ENCODE measurements at regions not wholly inside any gene's neighbourhood (a gene's known extent, or its start where the extent isn't known, plus 50 kb on each side); places are given as distances from the start of the nearest gene placed in this dataset.

- no peak overlapping the region for H3K27ac ChIP-seq (ENCODE audit: low read depth, low read length)
Measured at GRCh38 chr3:193784822-193785221, 191.8 kb downstream of the OPA1 start.

GRCh38 chr3:193787496-193787870, 194.5 kb downstream of the OPA1 start:
- H3K4me3 ChIP-seq (ENCODE audit: low read length) = no peak overlapping the region
- Mint-ChIP-seq H3K4me1 (peaks cover 0 to 9% (median 0%) of the 10 kb centered on the region in 7 donors), H3K4me3 (no peak overlapping the region), H3K9me3 (no peaks in the 10 kb centered on the region), H3K36me3 (no peaks in the 10 kb centered on the region), H3K27ac (no peak overlapping the region), H3K27me3 (peaks cover 13 to 51% (median 19%) of the 10 kb centered on the region in 5 donors)
- H3K27me3 ChIP-seq (ENCODE audit: control insufficient read depth in 2 of 2, insufficient read depth in 2 of 2, low read length in 2 of 2) = no peaks in the 10 kb centered on the region
- ChIA-PET CTCF (no interaction called here), POLR2A (interaction anchor here (0.6 kb wide), 1 partner anchor 526 kb away, joined by 3 read pairs; no protein-coding TSS in a partner anchor)
- no peaks in the 10 kb centered on the region for H3K9me3 ChIP-seq (ENCODE audit: control insufficient read depth in 2 of 3, low read length in 3 of 3)
- DNase-seq (no peak), ATAC-seq (no peak)
- H3K27ac ChIP-seq (ENCODE audit: low read depth, low read length) = no peak overlapping the region
- intact Hi-C loops (cut with micrococcal nuclease) = loop anchor here in 1 of 2 donors (10.0 kb wide), 1 partner anchor 123 kb away; no protein-coding TSS in a partner anchor
- H3K36me3 ChIP-seq (ENCODE audit: control insufficient read depth in 2 of 3, insufficient read depth in 3 of 3, low read length in 3 of 3) = no peaks in the 10 kb centered on the region
- H3K4me1 ChIP-seq (ENCODE audit: control insufficient read depth in 2 of 2, insufficient read depth in 2 of 2, low read length in 2 of 2) = no peaks in the 10 kb centered on the region

More at GRCh38 chr3:193784822-193785221, 191.8 kb downstream of the OPA1 start:
- no peaks in the 10 kb centered on the region for H3K4me1 ChIP-seq (ENCODE audit: control insufficient read depth in 2 of 2, insufficient read depth in 2 of 2, low read length in 2 of 2)
- no peaks in the 10 kb centered on the region for H3K36me3 ChIP-seq (ENCODE audit: control insufficient read depth in 2 of 3, insufficient read depth in 3 of 3, low read length in 3 of 3)
- intact Hi-C loops (cut with micrococcal nuclease) = loop anchor here in 1 of 2 donors (5.0 to 10.0 kb wide), 2 partner anchors 120 to 352 kb away; partner anchors contain the start of gene HES1
- CTCF ChIA-PET = interaction anchor here (1.2 kb wide), 1 partner anchor 531 kb away, joined by 4 read pairs; no protein-coding TSS in a partner anchor
- no peaks in the 10 kb centered on the region for H3K36me3 Mint-ChIP-seq
- H3K27me3 Mint-ChIP-seq = peaks cover 13 to 57% (median 32%) of the 10 kb centered on the region in 5 donors
- H3K9me3 Mint-ChIP-seq = no peaks in the 10 kb centered on the region
- no peak overlapping the region for H3K27ac Mint-ChIP-seq
- H3K9me3 ChIP-seq (ENCODE audit: control insufficient read depth in 2 of 3, low read length in 3 of 3) = no peaks in the 10 kb centered on the region
- H3K27me3 ChIP-seq (ENCODE audit: control insufficient read depth in 2 of 2, insufficient read depth in 2 of 2, low read length in 2 of 2) = no peaks in the 10 kb centered on the region
- no peak overlapping the region for H3K4me3 ChIP-seq (ENCODE audit: low read length)
- DNase-seq (no peak), ATAC-seq (no peak)
- no peak overlapping the region for H3K4me3 Mint-ChIP-seq
- peaks cover 0 to 18% (median 0%) of the 10 kb centered on the region in 7 donors for H3K4me1 Mint-ChIP-seq
- POLR2A ChIA-PET = no interaction called here

GRCh38 chr3:193788189-193788991, 195.4 kb downstream of the OPA1 start:
- no peaks in the 10 kb centered on the region for H3K27me3 ChIP-seq (ENCODE audit: control insufficient read depth in 2 of 2, insufficient read depth in 2 of 2, low read length in 2 of 2)
- intact Hi-C loops (cut with micrococcal nuclease) = loop anchor here (2.0 to 10.0 kb wide), 2 partner anchors 124 to 526 kb away; no protein-coding TSS in a partner anchor

GRCh38 chr3:193789455-193789854, 196.4 kb downstream of the OPA1 start:
- ATAC-seq (no peak), DNase-seq (no peak)
- no peaks in the 10 kb centered on the region for H3K27me3 ChIP-seq (ENCODE audit: control insufficient read depth in 2 of 2, insufficient read depth in 2 of 2, low read length in 2 of 2)
- no peak overlapping the region for H3K4me3 Mint-ChIP-seq
- H3K4me1 ChIP-seq (ENCODE audit: control insufficient read depth in 2 of 2, insufficient read depth in 2 of 2, low read length in 2 of 2) = no peaks in the 10 kb centered on the region
- ChIA-PET CTCF (no interaction called here), POLR2A (no interaction called here)
- peaks cover 0 to 9% (median 0%) of the 10 kb centered on the region in 7 donors for H3K4me1 Mint-ChIP-seq
- no peaks in the 10 kb centered on the region for H3K9me3 Mint-ChIP-seq
- no peaks in the 10 kb centered on the region for H3K9me3 ChIP-seq (ENCODE audit: control insufficient read depth in 2 of 3, low read length in 3 of 3)
- no peak overlapping the region for H3K4me3 ChIP-seq (ENCODE audit: low read length)
- no peak overlapping the region for H3K27ac Mint-ChIP-seq
- H3K36me3 Mint-ChIP-seq = no peaks in the 10 kb centered on the region
- intact Hi-C loops (cut with micrococcal nuclease) = loop anchor here (2.0 to 10.0 kb wide), 2 partner anchors 125 to 525 kb away; no protein-coding TSS in a partner anchor
- H3K27me3 Mint-ChIP-seq = peaks cover 5 to 50% (median 30%) of the 10 kb centered on the region in 5 donors
- H3K27ac ChIP-seq (ENCODE audit: low read depth, low read length) = no peak overlapping the region
- no peaks in the 10 kb centered on the region for H3K36me3 ChIP-seq (ENCODE audit: control insufficient read depth in 2 of 3, insufficient read depth in 3 of 3, low read length in 3 of 3)

More at GRCh38 chr3:193788189-193788991, 195.4 kb downstream of the OPA1 start:
- H3K4me1 Mint-ChIP-seq = peaks cover 0 to 9% (median 0%) of the 10 kb centered on the region in 7 donors
- H3K27ac Mint-ChIP-seq = no peak overlapping the region
- ChIA-PET CTCF (no interaction called here), POLR2A (interaction anchor here (0.6 kb wide), 1 partner anchor 525 kb away, joined by 3 read pairs; no protein-coding TSS in a partner anchor)
- H3K36me3 Mint-ChIP-seq = no peaks in the 10 kb centered on the region
- H3K9me3 Mint-ChIP-seq = no peaks in the 10 kb centered on the region
- H3K4me3 Mint-ChIP-seq = no peak overlapping the region
- Histone ChIP-seq H3K4me1 (ENCODE audit: control insufficient read depth in 2 of 2, insufficient read depth in 2 of 2, low read length in 2 of 2) (no peaks in the 10 kb centered on the region), H3K4me3 (ENCODE audit: low read length) (no peak overlapping the region), H3K27ac (ENCODE audit: low read depth, low read length) (no peak overlapping the region), H3K9me3 (ENCODE audit: control insufficient read depth in 2 of 3, low read length in 3 of 3) (no peaks in the 10 kb centered on the region), H3K36me3 (ENCODE audit: control insufficient read depth in 2 of 3, insufficient read depth in 3 of 3, low read length in 3 of 3) (no peaks in the 10 kb centered on the region)
- peaks cover 9 to 51% (median 22%) of the 10 kb centered on the region in 5 donors for H3K27me3 Mint-ChIP-seq
- peak; percentile 46 for ATAC-seq
- DNase-seq = no peak

- DNase-seq (no peak), ATAC-seq (no peak)
- CTCF ChIA-PET = no interaction called here
- Histone ChIP-seq H3K4me3 (ENCODE audit: low read length) (no peak overlapping the region), H3K27ac (ENCODE audit: low read depth, low read length) (no peak overlapping the region), H3K4me1 (ENCODE audit: control insufficient read depth in 2 of 2, insufficient read depth in 2 of 2, low read length in 2 of 2) (no peaks in the 10 kb centered on the region), H3K27me3 (ENCODE audit: control insufficient read depth in 2 of 2, insufficient read depth in 2 of 2, low read length in 2 of 2) (no peaks in the 10 kb centered on the region), H3K9me3 (ENCODE audit: control insufficient read depth in 2 of 3, low read length in 3 of 3) (no peaks in the 10 kb centered on the region), H3K36me3 (ENCODE audit: control insufficient read depth in 2 of 3, insufficient read depth in 3 of 3, low read length in 3 of 3) (no peaks in the 10 kb centered on the region)
- H3K36me3 Mint-ChIP-seq = no peaks in the 10 kb centered on the region
- H3K4me1 Mint-ChIP-seq = peaks cover 0 to 9% (median 0%) of the 10 kb centered on the region in 7 donors
- intact Hi-C loops (cut with micrococcal nuclease) = no loop called here
- no peak overlapping the region for H3K27ac Mint-ChIP-seq
- no peaks in the 10 kb centered on the region for H3K9me3 Mint-ChIP-seq
- H3K27me3 Mint-ChIP-seq = peaks cover under 1 to 49% (median 27%) of the 10 kb centered on the region in 5 donors
- H3K4me3 Mint-ChIP-seq = no peak overlapping the region
- POLR2A ChIA-PET = no interaction called here
Measured at GRCh38 chr3:193790086-193790990, 197.3 kb downstream of the OPA1 start.

- ATAC-seq (no peak), DNase-seq (no peak)
- H3K36me3 ChIP-seq (ENCODE audit: control insufficient read depth in 2 of 3, insufficient read depth in 3 of 3, low read length in 3 of 3) = no peaks in the 10 kb centered on the region
- H3K4me3 ChIP-seq (ENCODE audit: low read length) = no peak overlapping the region
- Mint-ChIP-seq H3K27me3 (peaks cover 0 to 52% (median 29%) of the 10 kb centered on the region in 5 donors), H3K9me3 (no peaks in the 10 kb centered on the region), H3K4me1 (peaks cover 0 to 9% (median 0%) of the 10 kb centered on the region in 7 donors), H3K27ac (no peak overlapping the region), H3K36me3 (no peaks in the 10 kb centered on the region), H3K4me3 (no peak overlapping the region)
- H3K9me3 ChIP-seq (ENCODE audit: control insufficient read depth in 2 of 3, low read length in 3 of 3) = no peaks in the 10 kb centered on the region
- intact Hi-C loops (cut with micrococcal nuclease) = no loop called here
- no peaks in the 10 kb centered on the region for H3K27me3 ChIP-seq (ENCODE audit: control insufficient read depth in 2 of 2, insufficient read depth in 2 of 2, low read length in 2 of 2)
- no peak overlapping the region for H3K27ac ChIP-seq (ENCODE audit: low read depth, low read length)
- H3K4me1 ChIP-seq (ENCODE audit: control insufficient read depth in 2 of 2, insufficient read depth in 2 of 2, low read length in 2 of 2) = no peaks in the 10 kb centered on the region
- ChIA-PET CTCF (no interaction called here), POLR2A (no interaction called here)
Measured at GRCh38 chr3:193791041-193792032, 198.3 kb downstream of the OPA1 start.
